COLO668 (cell line): ENCODE measurements at regions not wholly inside any gene's neighbourhood (a gene's known extent, or its start where the extent isn't known, plus 50 kb on each side); places are given as distances from the start of the nearest gene placed in this dataset.
"Not testable (repeated sequence)": the region's sequence is repeated elsewhere in the genome, so short reads cannot be mapped to it uniquely, and the experiment has no call there.

Experiments
- DNase-seq: peaks from one replicate; lab custom pipeline; 2025; ENCODE audit not compliant: unreplicated experiment; lab: John Stamatoyannopoulos, UW

GRCh38 chr7:122248472-122248871 is 56.1 kb downstream of the FEZF1 start:
- DNase-seq, result no peak

DNA sequence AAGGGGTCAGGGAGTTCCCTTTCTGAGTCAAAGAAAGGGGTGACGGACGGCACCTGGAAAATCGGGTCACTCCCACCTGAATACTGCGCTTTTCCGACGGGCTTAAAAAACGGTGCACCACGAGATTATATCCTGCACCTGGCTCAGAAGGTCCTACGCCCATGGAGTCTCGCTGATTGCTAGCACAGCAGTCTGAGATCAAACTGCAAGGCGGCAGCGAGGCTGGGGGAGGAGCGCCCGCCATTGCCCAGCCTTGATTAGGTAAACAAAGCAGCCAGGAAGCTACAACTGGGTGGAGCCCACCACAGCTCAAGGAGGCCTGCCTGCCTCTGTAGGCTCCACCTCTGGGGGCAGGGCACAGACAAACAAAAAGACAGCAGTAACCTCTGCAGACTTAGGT is 65.8 kb downstream of the FEZF1 start:
- DNase-seq, result peak; percentile 31

DNA sequence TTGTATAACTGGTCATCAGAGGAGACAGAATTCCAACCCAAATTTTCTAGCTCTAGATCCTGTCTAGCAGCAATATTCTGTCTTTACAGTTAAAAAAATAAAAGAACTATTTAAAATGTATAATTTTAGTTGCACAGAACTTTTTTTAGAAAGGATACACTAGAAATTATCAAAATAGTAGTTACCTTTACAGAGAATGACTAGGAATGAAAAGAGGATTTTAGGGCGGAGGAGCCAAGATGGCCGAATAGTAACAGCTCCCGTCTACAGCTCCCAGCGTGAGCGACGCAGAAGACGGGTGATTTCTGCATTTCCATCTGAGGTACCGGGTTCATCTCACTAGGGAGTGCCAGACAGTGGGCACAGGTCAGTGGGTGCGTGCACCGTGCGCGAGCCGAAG is 66.3 kb downstream of the FEZF1 start:
- DNase-seq, result not testable (repeated sequence)

DNA sequence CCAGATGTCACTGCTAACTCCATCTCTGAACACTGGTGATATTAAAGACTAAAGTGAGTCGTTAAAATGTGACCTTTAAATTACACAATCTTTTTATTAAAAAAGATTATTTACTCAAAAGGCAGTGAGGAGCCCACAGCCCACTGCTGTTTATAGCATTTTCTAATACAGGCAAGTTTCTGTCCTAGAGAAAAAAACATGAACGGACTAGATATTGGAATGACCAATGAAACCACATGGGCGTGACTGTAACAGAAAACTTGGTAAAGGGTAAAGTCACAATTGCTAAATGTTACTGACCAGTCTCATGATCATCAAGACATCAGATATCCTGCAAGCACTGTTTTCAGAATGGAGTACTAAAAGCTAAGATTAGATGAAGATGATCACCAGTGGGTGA is 78.7 kb downstream of the FEZF1 start:
- DNase-seq, result no peak

DNA sequence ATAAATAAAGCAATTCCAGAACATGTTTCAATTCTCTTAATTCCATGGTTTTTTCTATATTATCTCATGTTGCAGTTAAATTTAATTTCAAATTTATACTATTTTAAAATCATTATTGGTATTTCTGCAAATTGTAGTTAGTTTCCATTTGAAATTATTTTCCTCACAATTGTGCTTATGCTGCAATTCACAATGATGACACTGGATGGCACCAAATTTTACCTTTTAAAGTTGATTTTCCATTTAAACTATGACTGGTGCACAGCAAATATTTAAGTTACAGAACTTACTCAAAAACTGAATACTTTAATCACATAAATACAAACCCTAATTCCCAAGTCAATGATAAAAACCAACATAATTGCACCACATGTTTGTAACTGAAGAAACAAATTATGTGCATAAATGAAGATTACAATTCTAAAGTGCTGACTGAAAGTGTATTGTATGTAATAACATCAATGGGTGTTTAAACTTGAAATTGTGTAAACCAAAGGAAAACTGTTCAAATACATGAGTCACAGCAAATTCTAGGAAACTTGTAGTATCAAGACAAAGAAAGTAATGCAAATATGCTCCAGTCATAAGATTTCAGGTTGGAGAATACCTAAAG is 75.3 kb upstream of the AASS start:
- no peak for DNase-seq

DNA sequence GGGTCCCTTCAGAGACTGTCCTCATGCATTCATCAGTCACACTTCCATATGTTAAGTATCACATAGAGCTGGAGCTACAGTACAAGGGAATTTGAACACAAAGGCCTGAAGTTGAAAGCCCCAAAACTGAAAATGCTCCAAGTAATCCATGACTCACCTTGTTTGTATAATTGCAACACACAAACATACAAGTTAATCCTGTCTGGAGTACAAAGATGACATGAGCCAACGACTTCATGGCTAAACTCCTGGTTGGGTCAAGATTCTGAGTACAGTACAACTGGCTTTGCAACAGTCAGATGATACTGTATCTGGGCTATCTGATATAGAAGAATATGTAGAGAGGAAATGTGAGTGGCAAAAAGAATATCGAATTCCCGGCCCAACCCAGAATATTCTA is 73.1 kb upstream of the AASS start:
- DNase-seq, result no peak

DNA sequence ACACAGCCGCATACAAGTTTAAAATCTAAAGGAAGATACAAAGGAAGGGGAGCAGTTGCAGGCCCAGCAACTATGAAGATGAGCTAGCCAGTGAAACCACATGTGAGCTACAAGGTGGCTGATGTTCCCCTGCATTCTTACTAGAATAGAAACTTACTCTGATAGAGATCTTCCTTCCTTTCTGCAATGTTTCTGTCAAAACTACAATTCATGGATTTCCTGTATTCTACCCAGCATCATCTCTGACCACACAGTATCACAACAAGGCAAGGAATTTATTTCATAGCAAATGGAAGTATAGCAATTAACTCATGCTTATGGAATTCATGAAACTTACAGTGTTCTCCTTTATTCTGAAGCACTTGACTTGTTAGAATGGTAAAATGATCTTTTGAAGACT is 68.7 kb upstream of the AASS start:
- no peak for DNase-seq

GRCh38 chr7:122211362-122211761 is 67.3 kb upstream of the AASS start:
- DNase-seq, result no peak

DNA sequence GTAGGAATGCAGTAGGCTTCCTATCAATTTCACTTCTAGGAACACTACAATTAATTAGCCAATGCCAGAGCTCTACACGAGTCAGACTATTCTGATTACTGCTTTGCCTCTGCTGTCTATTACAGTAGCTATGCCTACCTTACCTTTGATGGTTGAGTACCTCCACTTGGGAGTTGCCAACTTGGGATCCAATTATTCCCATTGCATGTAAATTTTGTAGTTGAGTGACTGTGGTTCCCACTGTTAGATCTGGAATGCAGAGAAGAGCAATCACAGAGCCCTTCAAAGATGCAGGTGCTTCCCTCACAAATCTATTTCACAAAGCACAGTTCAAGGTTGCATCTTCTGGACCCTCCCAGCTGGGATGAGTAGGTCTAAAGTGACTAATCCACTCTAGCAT is 62.9 kb upstream of the AASS start:
- DNase-seq, result no peak

- DNase-seq, result no peak
Measured at GRCh38 chr7:122203814-122204213, 59.8 kb upstream of the AASS start.

- DNase-seq, result no peak
Measured at GRCh38 chr7:122200888-122201287, 56.8 kb upstream of the AASS start.

GRCh38 chr7:122199171-122199570 is 55.1 kb upstream of the AASS start:
- no peak for DNase-seq

DNA sequence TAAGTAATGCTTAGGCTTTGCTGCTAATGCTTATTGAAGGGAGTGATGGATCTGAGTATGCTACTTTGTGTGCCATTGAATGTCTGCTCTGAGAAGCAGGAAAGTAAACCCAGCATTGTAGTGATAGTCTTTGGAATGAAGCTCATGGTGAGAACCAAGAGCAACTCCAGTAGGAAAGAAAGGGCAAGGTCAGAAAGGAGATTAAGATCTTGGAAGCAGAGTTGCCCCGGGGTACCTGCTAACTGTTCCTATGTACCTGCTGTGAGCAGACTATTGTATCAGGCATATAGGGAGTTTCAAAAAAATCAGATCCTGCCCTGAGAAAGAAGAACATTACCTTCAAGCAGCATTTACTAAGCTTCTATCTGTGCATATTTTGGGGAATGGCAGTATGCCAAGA is 54.5 kb upstream of the AASS start:
- no peak for DNase-seq
